ENCODE measurements at regions not wholly inside any gene's neighbourhood (a gene's known extent, or its start where the extent isn't known, plus 50 kb on each side); places are given as distances from the start of the nearest gene placed in this dataset.

GRCh38 chr16:6835516-6835915 lies 497.1 kb upstream of the RBFOX1 start:
- H3K9me3 ChIP-seq (ENCODE audit: control insufficient read depth in 2 of 3, insufficient read depth in 1 of 3, low read length in 3 of 3) = no peaks in the 10 kb centered on the region
- no peaks in the 10 kb centered on the region for H3K27me3 ChIP-seq (ENCODE audit: control insufficient read depth, insufficient read depth, low read length)
- intact Hi-C loops (cut with DNase I) = no loop called here
- no peak overlapping the region for H3K27ac ChIP-seq (ENCODE audit: low read depth in 2 of 2, low read length in 2 of 2)
- TF ChIP-seq CTCF (IDR thresholded peaks at IDR 0.05; ENCODE audit: borderline replicate concordance, extremely low read depth, insufficient read depth) = no peak
- H3K9ac ChIP-seq (ENCODE audit: low read length in 3 of 3) = no peak overlapping the region
- no peak for DNase-seq
- no peak overlapping the region for H3K4me3 ChIP-seq (ENCODE audit: low read length in 3 of 3)
- no peaks in the 10 kb centered on the region for H3K36me3 ChIP-seq (ENCODE audit: control insufficient read depth in 2 of 3, insufficient read depth in 3 of 3, low read length in 3 of 3)
- FAIRE-seq = no peak
- H3K4me1 ChIP-seq (ENCODE audit: control insufficient read depth in 2 of 3, insufficient read depth in 2 of 3, low read depth in 1 of 3, low read length in 3 of 3) = no peaks in the 10 kb centered on the region

DNA sequence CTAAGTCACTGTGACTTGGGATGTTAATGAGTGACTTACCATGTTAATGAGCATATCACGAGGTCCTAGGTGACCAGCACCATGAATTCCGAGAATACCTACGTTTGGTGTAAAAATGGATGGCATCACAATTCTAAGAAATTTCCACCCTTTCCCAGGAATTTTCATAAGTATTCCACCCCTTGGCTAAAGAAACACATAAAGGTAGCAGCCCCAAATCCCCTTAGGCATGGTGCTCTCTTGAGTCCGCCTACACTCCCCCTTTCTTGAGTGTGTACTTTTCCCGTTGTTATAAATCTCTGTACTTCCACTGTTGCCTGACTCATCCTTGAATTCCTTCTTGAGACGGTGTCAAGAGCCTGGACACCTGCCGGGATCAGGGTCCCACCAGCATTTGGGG lies 504.0 kb upstream of the RBFOX1 start:
- intact Hi-C loops (cut with DNase I) = no loop called here
- DNase-seq = no peak
- no peaks in the 10 kb centered on the region for H3K4me1 ChIP-seq (ENCODE audit: control insufficient read depth in 2 of 3, insufficient read depth in 2 of 3, low read depth in 1 of 3, low read length in 3 of 3)
- H3K9ac ChIP-seq (ENCODE audit: low read length in 3 of 3) = no peak overlapping the region
- no peaks in the 10 kb centered on the region for H3K27me3 ChIP-seq (ENCODE audit: control insufficient read depth, insufficient read depth, low read length)
- TF ChIP-seq CTCF (IDR thresholded peaks at IDR 0.05; ENCODE audit: borderline replicate concordance, extremely low read depth, insufficient read depth) = no peak
- FAIRE-seq = no peak
- peaks cover 0 to 3% (median 0%) of the 10 kb centered on the region in 3 donors for H3K9me3 ChIP-seq (ENCODE audit: control insufficient read depth in 2 of 3, insufficient read depth in 1 of 3, low read length in 3 of 3)
- no peaks in the 10 kb centered on the region for H3K36me3 ChIP-seq (ENCODE audit: control insufficient read depth in 2 of 3, insufficient read depth in 3 of 3, low read length in 3 of 3)
- H3K4me3 ChIP-seq (ENCODE audit: low read length in 3 of 3) = no peak overlapping the region
- H3K27ac ChIP-seq (ENCODE audit: low read depth in 2 of 2, low read length in 2 of 2) = no peak overlapping the region

GRCh38 chr16:6827931-6828330 lies 504.7 kb upstream of the RBFOX1 start:
- intact Hi-C loops (cut with DNase I) = no loop called here
- FAIRE-seq = no peak

More at GRCh38 chr16:6827931-6828330, 504.7 kb upstream of the RBFOX1 start:
- DNase-seq = no peak
- H3K9ac ChIP-seq (ENCODE audit: low read length in 3 of 3) = no peak overlapping the region
- H3K4me3 ChIP-seq (ENCODE audit: low read length in 3 of 3) = no peak overlapping the region
- H3K27ac ChIP-seq (ENCODE audit: low read depth in 2 of 2, low read length in 2 of 2) = no peak overlapping the region
- peaks cover 0 to 3% (median 0%) of the 10 kb centered on the region in 3 donors for H3K9me3 ChIP-seq (ENCODE audit: control insufficient read depth in 2 of 3, insufficient read depth in 1 of 3, low read length in 3 of 3)
- TF ChIP-seq CTCF (IDR thresholded peaks at IDR 0.05; ENCODE audit: borderline replicate concordance, extremely low read depth, insufficient read depth) = no peak
- no peaks in the 10 kb centered on the region for H3K36me3 ChIP-seq (ENCODE audit: control insufficient read depth in 2 of 3, insufficient read depth in 3 of 3, low read length in 3 of 3)
- H3K4me1 ChIP-seq (ENCODE audit: control insufficient read depth in 2 of 3, insufficient read depth in 2 of 3, low read depth in 1 of 3, low read length in 3 of 3) = no peaks in the 10 kb centered on the region
- no peaks in the 10 kb centered on the region for H3K27me3 ChIP-seq (ENCODE audit: control insufficient read depth, insufficient read depth, low read length)
